HG03196 (cell line): ENCODE measurements at regions not wholly inside any gene's neighbourhood (a gene's known extent, or its start where the extent isn't known, plus 50 kb on each side); places are given as distances from the start of the nearest gene placed in this dataset.
"Not testable (repeated sequence)": the region's sequence is repeated elsewhere in the genome, so short reads cannot be mapped to it uniquely, and the experiment has no call there.

Experiments used
- ATAC-seq: cut with Tn5 transposase; IDR thresholded peaks from one replicate; pipeline ENCODE4 v1.9.1; 2021; ENCODE audit not compliant: unreplicated experiment

GRCh38 chr3:80000022-80000421, 232.2 kb upstream of the ROBO1 start:
- no peak for ATAC-seq

GRCh38 chr3:79994397-79994796, 226.6 kb upstream of the ROBO1 start:
- no peak for ATAC-seq

GRCh38 chr3:79986338-79986737, 218.5 kb upstream of the ROBO1 start:
- ATAC-seq = no peak

- no peak for ATAC-seq
Measured at GRCh38 chr3:79985816-79986215, 218.0 kb upstream of the ROBO1 start.

- ATAC-seq = no peak
Measured at GRCh38 chr3:79983118-79983517, 215.3 kb upstream of the ROBO1 start.

- no peak for ATAC-seq
Measured at GRCh38 chr3:79979990-79980389, 212.2 kb upstream of the ROBO1 start.

- ATAC-seq = no peak
Measured at GRCh38 chr3:79976466-79976865, 208.7 kb upstream of the ROBO1 start.

- ATAC-seq = no peak
Measured at GRCh38 chr3:79973917-79974595, 206.3 kb upstream of the ROBO1 start.

- no peak for ATAC-seq
Measured at GRCh38 chr3:79973482-79973881, 205.7 kb upstream of the ROBO1 start.

GRCh38 chr3:79968418-79968817, 200.6 kb upstream of the ROBO1 start:
- ATAC-seq = no peak

- no peak for ATAC-seq
Measured at GRCh38 chr3:79960594-79960993, 192.8 kb upstream of the ROBO1 start.

- ATAC-seq = no peak
Measured at GRCh38 chr3:79957066-79957465, 189.3 kb upstream of the ROBO1 start.

GRCh38 chr3:79954756-79955155, 187.0 kb upstream of the ROBO1 start:
- ATAC-seq = no peak

GRCh38 chr3:79953591-79954101, 185.8 kb upstream of the ROBO1 start:
- ATAC-seq = no peak

GRCh38 chr3:79951426-79951825, 183.6 kb upstream of the ROBO1 start:
- not testable (repeated sequence) for ATAC-seq

- no peak for ATAC-seq
Measured at GRCh38 chr3:79947957-79948356, 180.2 kb upstream of the ROBO1 start.

GRCh38 chr3:79947469-79947868, 179.7 kb upstream of the ROBO1 start:
- ATAC-seq = no peak

GRCh38 chr3:79937567-79937966, 169.8 kb upstream of the ROBO1 start:
- no peak for ATAC-seq

GRCh38 chr3:79930196-79930595, 162.4 kb upstream of the ROBO1 start:
- ATAC-seq = no peak

- ATAC-seq = no peak
Measured at GRCh38 chr3:79928687-79929408, 161.1 kb upstream of the ROBO1 start.

- no peak for ATAC-seq
Measured at GRCh38 chr3:79926522-79926921, 158.7 kb upstream of the ROBO1 start.

GRCh38 chr3:79922633-79923032, 154.8 kb upstream of the ROBO1 start:
- ATAC-seq = no peak
